ENCODE measurements at regions not wholly inside any gene's neighbourhood (a gene's known extent, or its start where the extent isn't known, plus 50 kb on each side); places are given as distances from the start of the nearest gene placed in this dataset. TPM values are rescaled to one million over a fixed set of nuclear protein-coding genes. Genes with fewer than 3 reads are reported as not detected.

DNA sequence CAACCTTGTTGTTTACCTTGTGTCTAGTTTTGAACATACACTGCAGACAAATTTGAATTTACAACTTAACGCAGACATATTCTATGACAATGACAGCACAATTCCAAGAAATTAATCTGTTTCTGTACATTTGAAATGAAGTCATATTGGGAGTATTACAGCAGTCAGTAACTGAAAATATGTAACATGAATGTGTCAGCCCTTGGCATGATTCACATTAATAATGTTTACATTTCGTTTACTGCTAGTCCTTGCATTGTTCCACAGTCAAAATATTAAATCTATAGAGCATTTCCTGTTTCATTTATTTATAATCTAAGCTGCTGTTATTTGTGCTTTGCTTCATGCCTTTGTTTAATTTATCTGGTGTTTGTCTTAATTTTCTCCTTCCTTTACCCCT is 80.4 kb downstream of the NOC3L start (continued):
- no peak for TF ChIP-seq HDAC6 (IDR thresholded peaks at IDR 0.05; ENCODE audit: low read depth, low read length)

Small RNA genes in the stretch of these regions (small RNA-seq; reads per million reads assigned to genes)
- gene RNU6-657P (ENCODE audit: insufficient read depth): not detected

Measured in H1 (cell line).